22Rv1 (cell line): ENCODE measurements at regions not wholly inside any gene's neighbourhood (a gene's known extent, or its start where the extent isn't known, plus 50 kb on each side); places are given as distances from the start of the nearest gene placed in this dataset.

Experiments
- H3K27ac ChIP-seq: fragments of 450-650 bp; 2 replicates; pipeline ENCODE4 v1.5.1; 2017
- CTCF ChIP-seq: fragments of 450-650 bp; IDR thresholded peaks from 2 replicates; pipeline ENCODE4 v1.5.1; 2017; ENCODE audit warnings: mild to moderate bottlenecking
- ZFX ChIP-seq: fragments of 450-650 bp; IDR thresholded peaks from 2 replicates; pipeline ENCODE4 v1.6.1; 2017; ENCODE audit warnings: antibody characterized with exemption, borderline replicate concordance

GRCh38 chr5:125517973-125518550, 771.6 kb upstream of the ZNF608 start:
- H3K27ac ChIP-seq: no peak overlapping the region
- no peak for TF ChIP-seq CTCF
- TF ChIP-seq ZFX: no peak

- no peak overlapping the region for H3K27ac ChIP-seq
- TF ChIP-seq CTCF (no peak), ZFX (no peak)
These were observed 774.9 kb upstream of the ZNF608 start for GRCh38 chr5:125521289-125521688.

- H3K27ac ChIP-seq: no peak overlapping the region
- TF ChIP-seq ZFX (no peak), CTCF (no peak)
These were observed 778.9 kb upstream of the ZNF608 start for GRCh38 chr5:125525356-125525755.

- TF ChIP-seq CTCF (no peak), ZFX (no peak)
- no peak overlapping the region for H3K27ac ChIP-seq
These were observed 780.5 kb upstream of the ZNF608 start for GRCh38 chr5:125526966-125527365.

GRCh38 chr5:125528881-125529280, 782.4 kb upstream of the ZNF608 start:
- no peak for TF ChIP-seq CTCF
- TF ChIP-seq ZFX: no peak
- H3K27ac ChIP-seq: no peak overlapping the region

GRCh38 chr5:125530833-125531615, 784.6 kb upstream of the ZNF608 start:
- TF ChIP-seq ZFX: no peak
- no peak for TF ChIP-seq CTCF

GRCh38 chr5:125536095-125536494, 789.7 kb upstream of the ZNF608 start:
- H3K27ac ChIP-seq: no peak overlapping the region

More at GRCh38 chr5:125530833-125531615, 784.6 kb upstream of the ZNF608 start:
- H3K27ac ChIP-seq: no peak overlapping the region

More at GRCh38 chr5:125536095-125536494, 789.7 kb upstream of the ZNF608 start:
- no peak for TF ChIP-seq ZFX
- no peak for TF ChIP-seq CTCF
